Activated CD8-positive, alpha-beta memory T cell treated with anti-CD3 and anti-CD28 coated beads for 1 hour (primary cell): ENCODE measurements at regions not wholly inside any gene's neighbourhood (a gene's known extent, or its start where the extent isn't known, plus 50 kb on each side); places are given as distances from the start of the nearest gene placed in this dataset.
"Not testable (repeated sequence)": the region's sequence is repeated elsewhere in the genome, so short reads cannot be mapped to it uniquely, and the experiment has no call there.

Experiments
- DNase-seq, 2 donors: peaks; one replicate each; pipeline ENCODE4 v3.0.0-alpha.2; 2020; ENCODE audit warnings: low read depth in 1 of 2; ENCODE audit errors: extremely low read depth in 1 of 2

DNA sequence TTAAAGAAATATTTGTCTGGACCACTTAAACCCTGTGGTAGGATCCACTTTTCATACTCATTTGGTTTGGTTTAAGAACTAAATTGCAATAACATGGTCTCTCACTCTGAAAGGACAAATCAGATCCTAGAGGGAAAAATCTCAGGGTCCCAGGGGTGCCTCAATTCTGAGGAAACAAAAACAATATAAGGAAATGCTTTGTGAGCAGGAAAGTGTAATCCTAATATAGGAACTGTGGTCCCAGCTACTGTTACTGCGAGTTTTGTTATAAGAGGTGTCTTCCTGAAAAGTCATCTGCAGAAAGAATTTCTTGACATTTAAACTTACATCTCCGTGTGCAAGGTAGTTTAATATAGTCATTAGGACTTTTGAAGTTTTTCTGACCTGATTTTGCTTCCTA, 420.1 kb upstream of the LCORL start:
- no peak for DNase-seq

DNA sequence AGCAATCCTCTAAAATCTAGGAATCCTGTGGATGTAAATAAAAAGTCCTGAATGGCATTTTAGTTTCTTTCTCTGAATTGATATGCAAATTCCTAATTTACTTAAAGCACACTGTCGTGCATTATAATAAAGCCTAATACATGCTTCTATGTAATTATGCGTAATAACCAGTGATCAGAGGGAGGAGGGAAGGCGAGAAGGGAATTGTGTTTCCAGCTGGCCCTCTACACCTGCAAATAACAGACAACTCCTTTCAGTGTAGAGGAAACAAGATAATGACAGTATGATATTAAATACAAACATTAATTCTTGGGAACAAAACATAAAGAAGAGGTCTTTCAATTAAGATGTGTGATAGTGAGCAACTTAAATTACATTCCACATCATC, 419.6 kb upstream of the LCORL start:
- no peak for DNase-seq

DNA sequence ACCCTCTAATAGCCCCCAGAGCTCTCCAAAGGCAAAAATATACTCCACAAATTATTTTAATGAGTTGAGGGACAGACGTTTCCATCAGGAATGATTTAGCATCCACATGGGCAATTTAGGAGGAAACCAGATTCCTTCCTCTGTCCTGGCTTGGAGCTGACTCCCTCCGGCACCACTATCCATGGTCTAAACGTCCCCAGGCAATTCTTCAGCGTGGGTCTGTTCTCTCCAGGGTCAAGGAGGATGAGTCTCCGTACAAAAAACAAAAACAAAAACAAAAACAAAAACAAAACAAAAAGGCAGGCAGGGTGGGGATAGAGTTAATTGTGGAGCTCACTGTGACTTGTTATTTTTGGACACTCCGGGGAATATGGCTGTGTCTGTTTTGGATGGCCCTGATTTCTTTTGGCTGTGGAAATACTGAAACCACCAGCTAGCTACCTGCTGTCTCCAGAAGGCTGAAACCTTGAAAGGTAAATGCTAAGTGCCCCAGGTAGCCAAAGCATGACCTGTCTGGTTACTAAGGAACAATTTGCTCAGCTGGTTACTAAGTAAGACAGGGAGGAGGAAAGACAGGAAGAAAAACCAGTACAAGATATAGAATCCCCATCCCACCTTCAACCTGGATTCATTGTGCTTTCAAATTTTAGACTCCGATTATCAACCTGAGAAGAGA, 419.1 kb upstream of the LCORL start:
- DNase-seq = no peak

DNA sequence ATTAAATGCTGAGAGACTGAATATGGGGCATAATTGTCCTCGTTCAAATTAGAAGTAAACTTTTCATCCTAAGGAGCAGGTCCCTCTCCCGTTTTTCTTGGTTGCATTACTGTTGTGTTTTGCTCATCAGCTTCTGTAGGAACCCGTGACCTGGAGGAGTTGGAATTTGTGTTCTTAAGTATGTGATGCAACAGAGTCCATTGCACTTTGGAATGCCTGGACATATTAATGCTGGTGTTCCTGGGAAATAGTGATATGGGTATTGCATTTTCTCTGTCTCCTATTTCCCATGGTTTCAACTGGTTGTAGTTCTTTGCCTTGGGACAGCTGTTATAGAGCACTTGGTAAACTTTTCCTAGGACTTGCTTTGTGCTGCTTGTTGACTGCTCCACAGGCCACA, 417.8 kb upstream of the LCORL start:
- DNase-seq = no peak

DNA sequence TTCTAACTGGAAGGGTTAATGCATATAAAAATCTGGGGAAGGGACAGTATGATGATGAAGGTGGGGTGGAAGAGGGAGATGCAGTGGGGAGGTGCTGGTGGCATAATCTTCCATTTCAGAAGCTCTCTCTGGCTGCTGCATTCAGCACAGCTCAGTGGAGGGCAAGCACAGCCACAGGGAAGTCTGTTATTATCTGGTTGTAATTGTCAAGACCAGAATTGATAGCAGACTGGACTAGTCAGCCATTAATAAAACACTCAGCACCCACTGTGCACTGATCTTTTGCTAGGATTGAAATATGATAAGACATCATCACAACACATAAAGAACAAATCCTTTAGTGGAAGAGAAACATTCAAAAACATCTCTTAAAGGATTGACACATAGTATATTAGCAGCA, 414.2 kb upstream of the LCORL start:
- no peak for DNase-seq

GRCh38 chr4:18422685-18423084, 401.1 kb upstream of the LCORL start:
- no peak for DNase-seq

DNA sequence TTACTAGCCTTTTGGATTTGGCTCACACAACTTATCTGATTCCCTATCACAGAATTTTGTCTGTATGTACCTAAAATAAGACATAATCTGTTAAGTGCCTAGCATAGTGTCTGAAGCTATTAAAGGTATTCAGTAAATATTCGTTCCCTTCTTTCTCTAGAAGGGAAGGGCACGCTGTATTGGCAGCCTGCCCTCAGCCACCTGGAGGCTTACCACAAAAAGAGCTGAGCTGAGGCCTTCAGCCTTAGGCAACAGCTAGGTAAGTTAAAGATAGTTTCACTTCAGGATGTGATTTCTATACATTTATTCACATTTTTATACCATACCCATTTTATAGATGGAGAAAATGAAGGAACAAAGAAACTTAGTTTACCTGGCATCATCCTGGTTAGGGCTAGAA, 400.0 kb upstream of the LCORL start:
- no peak for DNase-seq

GRCh38 chr4:18419780-18420179, 398.2 kb upstream of the LCORL start:
- DNase-seq = no peak

DNA sequence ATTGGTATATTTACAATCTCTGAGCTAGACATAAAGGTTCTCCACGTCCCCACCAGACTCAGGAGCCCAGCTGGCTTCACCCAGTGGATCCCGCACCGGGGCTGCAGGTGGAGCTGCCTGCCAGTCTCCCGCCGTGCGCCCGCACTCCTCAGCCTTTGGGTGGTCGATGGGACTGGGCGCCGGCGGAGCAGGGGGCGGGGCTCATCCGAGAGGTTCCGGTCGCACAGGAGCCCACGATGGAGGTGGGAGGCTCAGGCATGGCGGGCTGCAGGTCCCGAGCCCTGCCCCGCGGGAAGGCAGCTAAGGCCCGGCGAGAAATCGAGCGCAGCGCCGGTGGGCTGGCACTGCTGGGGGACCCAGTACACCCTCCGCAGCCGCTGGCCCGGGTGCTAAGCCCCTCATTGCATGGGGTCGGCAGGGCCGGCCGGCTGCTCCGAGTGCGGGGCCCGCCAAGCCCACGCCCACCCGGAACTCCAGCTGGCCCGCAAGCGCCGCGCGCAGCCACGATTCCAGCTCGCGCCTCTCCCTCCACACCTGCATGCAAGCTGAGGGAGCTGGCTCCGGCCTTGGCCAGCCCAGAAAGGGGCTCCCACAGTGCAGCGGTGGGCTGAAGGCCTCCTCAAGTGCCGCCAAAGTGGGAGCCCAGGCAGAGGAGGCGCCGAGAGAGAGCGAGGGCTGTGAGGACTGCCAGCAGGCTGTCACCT, 396.8 kb upstream of the LCORL start:
- not testable (repeated sequence) for DNase-seq

- not testable (repeated sequence) for DNase-seq
These were observed 396.1 kb upstream of the LCORL start for GRCh38 chr4:18417651-18418050.

DNA sequence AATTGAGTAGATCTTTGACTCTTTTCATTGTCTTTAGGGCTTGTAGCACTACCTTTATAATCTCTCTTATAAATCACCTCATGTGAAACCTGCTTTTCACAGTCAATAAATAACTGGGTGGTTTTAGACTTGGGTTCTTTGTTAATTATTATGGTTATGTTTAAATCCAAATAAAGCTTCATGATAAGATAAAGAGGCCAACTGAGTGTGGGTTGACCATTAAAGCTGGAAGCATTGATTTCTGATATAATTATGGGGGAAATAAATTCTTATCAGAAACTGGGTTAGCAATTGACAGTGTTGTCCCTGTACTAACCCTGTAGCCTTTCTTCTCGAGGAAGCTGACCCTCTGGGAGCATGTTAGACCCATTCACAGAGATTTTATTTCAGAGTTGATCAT, 384.7 kb upstream of the LCORL start:
- DNase-seq = no peak

- no peak for DNase-seq
These were observed 383.5 kb upstream of the LCORL start for GRCh38 chr4:18405054-18405453.

DNA sequence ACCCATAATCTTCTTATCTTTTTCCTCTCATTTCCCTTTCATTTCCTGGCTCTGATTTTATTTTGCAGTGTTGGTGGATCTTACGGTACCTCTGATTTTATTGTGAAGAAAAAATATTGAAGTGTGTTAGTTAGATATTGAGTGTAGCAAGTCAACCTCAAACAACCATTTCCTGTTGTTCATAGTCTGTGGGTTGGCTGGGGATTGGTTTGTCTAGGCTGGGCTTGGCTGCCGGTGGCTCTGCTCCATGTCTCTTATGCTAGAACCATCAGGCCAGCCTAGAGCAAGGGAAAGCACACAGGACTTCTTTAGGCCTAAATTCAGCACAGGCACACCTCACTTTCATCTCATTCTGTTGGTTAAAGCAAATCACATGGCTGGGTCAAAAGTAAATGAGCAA, 383.1 kb upstream of the LCORL start:
- no peak for DNase-seq

- DNase-seq = no peak
These were observed 381.8 kb upstream of the LCORL start for GRCh38 chr4:18403327-18403726.

GRCh38 chr4:18401868-18402267, 380.3 kb upstream of the LCORL start:
- DNase-seq = no peak

- DNase-seq = no peak
These were observed 379.9 kb upstream of the LCORL start for GRCh38 chr4:18401425-18401824.

DNA sequence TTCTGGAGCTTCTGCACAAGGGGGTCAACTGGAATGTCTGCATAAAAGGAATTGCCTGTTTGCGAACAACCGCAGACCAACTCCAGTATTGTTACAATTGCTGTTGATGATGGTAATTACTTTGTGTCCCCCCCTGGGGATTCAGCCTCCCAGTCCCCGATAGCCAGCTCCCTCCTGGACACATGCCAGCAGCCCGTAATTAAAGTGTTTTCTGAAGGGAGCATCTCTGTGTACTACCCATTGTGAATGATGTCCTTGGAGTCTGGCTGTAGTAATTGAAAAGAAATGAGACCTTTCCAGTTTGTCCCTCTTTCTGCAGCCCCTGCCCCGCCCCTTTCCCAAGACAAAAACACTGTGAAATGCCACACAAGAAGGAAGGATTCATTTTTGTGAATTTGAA, 377.1 kb upstream of the LCORL start:
- no peak for DNase-seq

GRCh38 chr4:18397681-18398390, 376.3 kb upstream of the LCORL start:
- DNase-seq = no peak

GRCh38 chr4:18394656-18395055, 373.1 kb upstream of the LCORL start:
- DNase-seq = no peak

DNA sequence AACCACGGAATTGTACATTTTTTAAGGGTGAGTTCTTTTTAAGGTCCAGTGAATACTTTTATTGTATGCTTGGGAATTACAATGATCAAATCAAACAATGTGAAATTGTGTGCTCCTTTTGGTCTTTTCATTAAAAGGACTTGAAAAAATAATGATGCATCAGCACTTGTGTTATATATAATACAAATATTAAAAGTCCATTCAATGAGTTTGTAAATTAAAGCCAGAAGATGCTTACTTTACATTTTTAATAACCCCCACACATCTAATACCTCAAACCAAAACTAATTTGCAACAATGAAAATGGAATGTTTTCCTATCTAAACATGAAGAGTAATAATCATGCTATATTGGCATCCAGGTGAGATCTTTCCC, 369.8 kb upstream of the LCORL start:
- DNase-seq = no peak

DNA sequence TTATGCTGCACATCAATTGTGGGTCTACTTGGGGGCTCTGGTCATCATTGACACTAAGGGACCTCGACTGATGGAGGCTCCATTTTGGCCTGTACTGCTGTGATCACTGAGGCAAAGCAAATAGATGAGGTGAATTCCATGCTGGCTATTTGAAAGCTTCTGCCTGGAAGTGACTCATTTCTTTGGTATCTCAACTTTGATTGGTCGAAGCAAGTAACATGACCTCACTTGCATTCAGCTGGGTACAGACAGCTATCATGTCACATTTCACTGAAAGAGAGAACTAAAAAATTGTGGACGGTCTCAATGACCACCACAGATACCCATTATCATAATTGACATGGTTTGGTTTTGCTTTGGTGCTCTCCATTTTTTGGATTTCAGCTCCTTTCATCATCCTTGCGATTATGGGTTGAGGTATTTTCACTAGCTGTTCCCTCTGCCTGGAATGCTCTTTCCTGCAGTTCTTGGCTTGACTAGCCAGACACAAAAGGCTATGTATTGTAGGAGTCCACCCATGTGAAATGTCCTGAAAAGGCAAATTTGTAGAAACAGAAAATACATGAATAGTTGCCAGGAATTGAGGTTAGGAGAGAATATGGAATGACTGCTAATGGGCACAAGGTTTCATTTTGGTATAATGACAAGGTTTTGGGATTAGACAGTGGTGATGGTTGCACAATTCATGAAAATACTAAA, 369.2 kb upstream of the LCORL start:
- no peak for DNase-seq

DNA sequence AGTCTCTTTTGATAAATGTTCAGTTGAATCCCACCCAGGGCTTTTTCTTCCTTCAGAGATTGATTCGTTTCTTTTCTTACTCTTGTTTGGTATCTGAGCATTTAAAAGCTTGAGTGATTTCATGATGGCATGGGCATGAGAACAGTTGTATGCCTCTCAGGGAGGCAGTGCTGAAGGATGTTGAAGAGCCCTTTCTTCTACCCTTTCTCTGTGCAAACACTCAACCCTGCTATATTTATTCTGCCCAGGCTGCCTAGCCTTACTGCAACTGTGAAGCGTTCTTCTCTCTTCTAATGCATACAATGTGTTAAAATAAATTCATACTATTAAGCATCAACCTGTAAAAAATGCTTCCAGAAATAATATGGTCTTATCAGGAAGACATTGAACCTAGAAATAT, 367.6 kb upstream of the LCORL start:
- DNase-seq = no peak
